ENCODE measurements at regions not wholly inside any gene's neighbourhood (a gene's known extent, or its start where the extent isn't known, plus 50 kb on each side); places are given as distances from the start of the nearest gene placed in this dataset.

DNA sequence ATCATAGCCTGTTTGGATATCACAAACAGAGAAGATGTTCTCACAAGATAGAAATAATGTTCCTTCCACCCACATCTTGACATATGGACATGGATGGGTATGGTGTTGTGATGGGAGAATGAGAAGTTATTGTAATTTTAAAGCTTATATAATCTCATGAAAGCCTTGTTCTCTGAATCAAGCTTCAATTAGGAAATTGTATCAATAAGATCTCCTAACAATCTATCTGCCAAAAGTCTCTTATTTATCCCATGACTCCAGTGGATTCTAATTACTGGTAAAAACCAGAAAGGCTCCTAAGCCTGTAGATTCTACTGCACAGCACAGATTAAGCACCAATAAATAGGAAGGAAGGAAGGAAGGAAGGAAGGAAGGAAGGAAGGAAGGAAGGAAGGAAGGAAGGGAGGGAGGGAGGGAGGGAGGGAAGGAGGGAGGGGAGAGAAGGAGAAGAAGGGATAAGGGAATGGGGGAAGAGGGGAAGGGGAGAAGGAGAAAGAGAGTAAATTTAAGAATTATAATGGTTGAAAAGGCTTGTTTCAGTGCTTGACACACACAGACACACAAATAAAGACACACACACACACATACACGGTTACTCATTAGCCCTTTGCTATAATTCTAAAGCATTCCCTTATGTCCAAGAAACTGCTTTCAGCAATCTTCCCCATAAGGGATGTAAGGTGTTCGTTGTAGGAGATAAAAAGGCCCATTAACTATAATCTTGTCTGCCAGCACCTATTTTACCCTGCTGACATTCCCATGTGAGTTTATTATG, 258.0 kb upstream of the API5 start:
- TF ChIP-seq, protein P1, sequence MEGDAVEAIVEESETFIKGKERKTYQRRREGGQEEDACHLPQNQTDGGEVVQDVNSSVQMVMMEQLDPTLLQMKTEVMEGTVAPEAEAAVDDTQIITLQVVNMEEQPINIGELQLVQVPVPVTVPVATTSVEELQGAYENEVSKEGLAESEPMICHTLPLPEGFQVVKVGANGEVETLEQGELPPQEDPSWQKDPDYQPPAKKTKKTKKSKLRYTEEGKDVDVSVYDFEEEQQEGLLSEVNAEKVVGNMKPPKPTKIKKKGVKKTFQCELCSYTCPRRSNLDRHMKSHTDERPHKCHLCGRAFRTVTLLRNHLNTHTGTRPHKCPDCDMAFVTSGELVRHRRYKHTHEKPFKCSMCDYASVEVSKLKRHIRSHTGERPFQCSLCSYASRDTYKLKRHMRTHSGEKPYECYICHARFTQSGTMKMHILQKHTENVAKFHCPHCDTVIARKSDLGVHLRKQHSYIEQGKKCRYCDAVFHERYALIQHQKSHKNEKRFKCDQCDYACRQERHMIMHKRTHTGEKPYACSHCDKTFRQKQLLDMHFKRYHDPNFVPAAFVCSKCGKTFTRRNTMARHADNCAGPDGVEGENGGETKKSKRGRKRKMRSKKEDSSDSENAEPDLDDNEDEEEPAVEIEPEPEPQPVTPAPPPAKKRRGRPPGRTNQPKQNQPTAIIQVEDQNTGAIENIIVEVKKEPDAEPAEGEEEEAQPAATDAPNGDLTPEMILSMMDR (IDR thresholded peaks at IDR 0.05; ENCODE audit: extremely low read depth in 1 of 2, insufficient read depth in 1 of 2, low read depth in 1 of 2, low read length in 2 of 2) = no peak
- TF ChIP-seq POLR2A (IDR thresholded peaks at IDR 0.05; ENCODE audit: low read depth, low read length) (no peak), FOS (IDR thresholded peaks at IDR 0.05; ENCODE audit: borderline replicate concordance, insufficient read depth, low read length) (no peak), MYC (IDR thresholded peaks at IDR 0.05; ENCODE audit: low read depth, low read length) (no peak), POLR2AphosphoS5 (IDR thresholded peaks at IDR 0.05; ENCODE audit: insufficient read depth, low read depth, low read length) (no peak)

Measured in endothelial cell of umbilical vein (primary cell).